GM23338 (cell line): ENCODE measurements at regions not wholly inside any gene's neighbourhood (a gene's known extent, or its start where the extent isn't known, plus 50 kb on each side); places are given as distances from the start of the nearest gene placed in this dataset.

Experiments
- ATAC-seq: fragments of 200-7000 bp; cut with Tn5 transposase; 3 replicates; pipeline ENCODE4 v1.9.1; 2020
- DNase-seq: peaks from one replicate; pipeline ENCODE4 v3.0.0-alpha.2; 2015; ENCODE audit warnings: low spot score
- H2AFZ ChIP-seq: fragments of 200-600 bp; sonication (generic); 2 replicates; pipeline ENCODE4 v1.8.0; 2016; ENCODE audit warnings: antibody characterized with exemption, mild to moderate bottlenecking, moderate library complexity
- H3F3A ChIP-seq: fragments of 200-600 bp; sonication (generic); replicated peaks from 2 replicates; pipeline ENCODE4 v1.8.0; 2017; ENCODE audit warnings: antibody characterized with exemption, mixed run types, low read depth
- H3K27ac ChIP-seq: fragments of 200-600 bp; sonication (generic); 2 replicates; pipeline ENCODE4 v1.6.1; 2016; ENCODE audit warnings: low read depth
- H3K27me3 ChIP-seq: fragments of 200-600 bp; sonication (generic); 2 replicates; pipeline ENCODE4 v1.8.0; 2016; ENCODE audit warnings: mild to moderate bottlenecking, mixed run types, moderate library complexity; ENCODE audit not compliant: insufficient read depth
- H3K36me3 ChIP-seq: fragments of 200-600 bp; sonication (generic); 2 replicates; pipeline ENCODE4 v1.8.0; 2016; ENCODE audit warnings: mild to moderate bottlenecking; ENCODE audit not compliant: insufficient read depth
- H3K4me1 ChIP-seq: fragments of 200-600 bp; sonication (generic); 2 replicates; pipeline ENCODE4 v1.8.0; 2016; ENCODE audit warnings: mild to moderate bottlenecking, moderate library complexity; ENCODE audit not compliant: insufficient read depth
- H3K4me2 ChIP-seq: fragments of 200-600 bp; sonication (generic); 2 replicates; pipeline ENCODE4 v1.7.1; 2017; ENCODE audit warnings: mixed run types
- H3K4me3 ChIP-seq: fragments of 200-600 bp; sonication (generic); 2 replicates; pipeline ENCODE4 v1.6.1; 2016; ENCODE audit warnings: mixed run types
- H3K79me2 ChIP-seq: fragments of 200-600 bp; sonication (generic); replicated peaks from 2 replicates; pipeline ENCODE4 v1.8.0; 2017; ENCODE audit warnings: mild to moderate bottlenecking; ENCODE audit not compliant: insufficient read depth
- H3K9me2 ChIP-seq: fragments of 200-600 bp; sonication (generic); 2 replicates; pipeline ENCODE4 v1.8.0; 2017; ENCODE audit not compliant: insufficient read depth
- H4K20me1 ChIP-seq: fragments of 200-600 bp; sonication (generic); replicated peaks from 2 replicates; pipeline ENCODE4 v1.8.0; 2017; ENCODE audit warnings: mild to moderate bottlenecking; ENCODE audit not compliant: insufficient read depth
- H3K27ac Mint-ChIP-seq: 2 replicates; pipeline ENCODE4 v1.8.0; 2020; ENCODE audit warnings: inconsistent platforms, mild to moderate bottlenecking, moderate library complexity, mixed read lengths
- H3K27me3 Mint-ChIP-seq: 3 replicates; pipeline ENCODE4 v1.8.0; 2022; ENCODE audit warnings: low read depth, mild to moderate bottlenecking, moderate library complexity, mixed read lengths, inconsistent platforms; ENCODE audit not compliant: insufficient read depth, poor library complexity
- H3K36me3 Mint-ChIP-seq: 3 replicates; pipeline ENCODE4 v1.8.0; 2021; ENCODE audit warnings: low read depth, mild to moderate bottlenecking, inconsistent platforms, moderate library complexity, mixed read lengths
- H3K4me1 Mint-ChIP-seq: 3 replicates; pipeline ENCODE4 v1.8.0; 2020; ENCODE audit warnings: mild to moderate bottlenecking, inconsistent platforms, mixed read lengths
- H3K4me3 Mint-ChIP-seq: 3 replicates; pipeline ENCODE4 v1.8.0; 2021; ENCODE audit warnings: moderate library complexity, mild to moderate bottlenecking, inconsistent platforms, mixed read lengths
- H3K9me3 Mint-ChIP-seq: 3 replicates; pipeline ENCODE4 v1.8.0; 2020; ENCODE audit warnings: moderate library complexity, mild to moderate bottlenecking, inconsistent platforms, mixed read lengths
- CREB1 ChIP-seq: fragments of 250-450 bp; sonication (Bioruptor Pico); IDR thresholded peaks from 2 replicates; pipeline ENCODE4 v1.5.0; 2020; ENCODE audit warnings: low read depth, mild to moderate bottlenecking, moderate library complexity
- EZH2 ChIP-seq: fragments of 200-600 bp; sonication (generic); IDR thresholded peaks from one replicate; pipeline ENCODE4 v1.8.0; 2017; ENCODE audit warnings: antibody characterized with exemption, mild to moderate bottlenecking, low read depth; ENCODE audit not compliant: unreplicated experiment
- EZH2phosphoT487 ChIP-seq: fragments of 200-600 bp; sonication (generic); IDR thresholded peaks from one replicate; pipeline ENCODE4 v1.8.1; 2018; ENCODE audit warnings: antibody characterized with exemption; ENCODE audit not compliant: unreplicated experiment
- NANOG ChIP-seq: IDR thresholded peaks from 2 replicates; pipeline ENCODE4 v1.6.1; 2016; ENCODE audit warnings: antibody characterized with exemption, borderline replicate concordance
- STAT1 ChIP-seq: IDR thresholded peaks from one replicate; pipeline ENCODE4 v1.6.1; 2016; ENCODE audit warnings: antibody characterized with exemption; ENCODE audit not compliant: unreplicated experiment
- ZNF114 ChIP-seq: fragments of 250-450 bp; sonication (Bioruptor Pico); IDR thresholded peaks from 2 replicates; pipeline ENCODE4 v1.5.0; 2020; ENCODE audit warnings: mild to moderate bottlenecking, moderate library complexity
- ZNF331 ChIP-seq: fragments of 250-450 bp; sonication (Bioruptor Pico); IDR thresholded peaks from 2 replicates; pipeline ENCODE4 v1.5.0; 2020; ENCODE audit warnings: low read depth, mild to moderate bottlenecking, moderate library complexity
- TF ChIP-seq, protein P1 (sequence below): IDR thresholded peaks from one replicate; pipeline ENCODE4 v1.6.1; 2018; ENCODE audit warnings: antibody characterized with exemption; ENCODE audit not compliant: unreplicated experiment

DNA sequence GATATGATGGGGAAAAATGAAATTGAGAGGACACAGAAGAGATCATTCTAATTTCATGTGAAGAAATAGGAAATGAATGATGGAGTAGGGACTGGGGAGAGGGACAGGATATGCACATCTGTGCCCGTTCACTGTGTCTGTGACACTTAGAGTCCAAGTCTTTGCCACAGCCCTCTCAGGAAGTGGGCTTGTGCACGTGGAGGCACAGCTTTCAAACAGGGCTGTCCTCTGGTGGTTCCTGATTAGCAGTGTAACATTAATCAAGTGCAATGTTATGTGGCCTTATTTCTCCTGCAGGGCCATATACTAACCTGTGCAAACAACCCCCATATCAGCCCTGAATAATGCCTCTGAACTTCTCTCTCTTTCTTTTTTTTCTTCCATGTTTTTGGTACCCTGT lies 312.2 kb upstream of the FAM98A start:
- no peak overlapping the region for H3K27ac Mint-ChIP-seq
- H3K4me3 ChIP-seq: no peak overlapping the region
- peaks cover 6% of the 10 kb centered on the region for H3K36me3 ChIP-seq

GRCh38 chr2:33909945-33910695 lies 311.0 kb upstream of the FAM98A start:
- Histone ChIP-seq H3K4me3 (no peak overlapping the region), H3K36me3 (peaks cover 6% of the 10 kb centered on the region), H3K4me2 (no peak overlapping the region), H3K9me2 (peaks cover 3% of the 10 kb centered on the region; the same call in 1 of the 2 replicates), H2AFZ (peak overlapping the region; percentile 43; the same call in 1 of the 2 replicates), H3K27ac (no peak overlapping the region), H4K20me1 (no peaks in the 10 kb centered on the region), H3K27me3 (no peaks in the 10 kb centered on the region), H3K79me2 (no peaks in the 10 kb centered on the region), H3F3A (no peaks in the 10 kb centered on the region), H3K4me1 (no peaks in the 10 kb centered on the region)
- no peak for ATAC-seq
- no peak for DNase-seq
- Mint-ChIP-seq H3K4me3 (no peak overlapping the region), H3K27me3 (no peaks in the 10 kb centered on the region), H3K9me3 (peaks cover 27% of the 10 kb centered on the region), H3K36me3 (peaks cover 26% of the 10 kb centered on the region), H3K4me1 (no peaks in the 10 kb centered on the region), H3K27ac (no peak overlapping the region)
- TF ChIP-seq, protein P1, sequence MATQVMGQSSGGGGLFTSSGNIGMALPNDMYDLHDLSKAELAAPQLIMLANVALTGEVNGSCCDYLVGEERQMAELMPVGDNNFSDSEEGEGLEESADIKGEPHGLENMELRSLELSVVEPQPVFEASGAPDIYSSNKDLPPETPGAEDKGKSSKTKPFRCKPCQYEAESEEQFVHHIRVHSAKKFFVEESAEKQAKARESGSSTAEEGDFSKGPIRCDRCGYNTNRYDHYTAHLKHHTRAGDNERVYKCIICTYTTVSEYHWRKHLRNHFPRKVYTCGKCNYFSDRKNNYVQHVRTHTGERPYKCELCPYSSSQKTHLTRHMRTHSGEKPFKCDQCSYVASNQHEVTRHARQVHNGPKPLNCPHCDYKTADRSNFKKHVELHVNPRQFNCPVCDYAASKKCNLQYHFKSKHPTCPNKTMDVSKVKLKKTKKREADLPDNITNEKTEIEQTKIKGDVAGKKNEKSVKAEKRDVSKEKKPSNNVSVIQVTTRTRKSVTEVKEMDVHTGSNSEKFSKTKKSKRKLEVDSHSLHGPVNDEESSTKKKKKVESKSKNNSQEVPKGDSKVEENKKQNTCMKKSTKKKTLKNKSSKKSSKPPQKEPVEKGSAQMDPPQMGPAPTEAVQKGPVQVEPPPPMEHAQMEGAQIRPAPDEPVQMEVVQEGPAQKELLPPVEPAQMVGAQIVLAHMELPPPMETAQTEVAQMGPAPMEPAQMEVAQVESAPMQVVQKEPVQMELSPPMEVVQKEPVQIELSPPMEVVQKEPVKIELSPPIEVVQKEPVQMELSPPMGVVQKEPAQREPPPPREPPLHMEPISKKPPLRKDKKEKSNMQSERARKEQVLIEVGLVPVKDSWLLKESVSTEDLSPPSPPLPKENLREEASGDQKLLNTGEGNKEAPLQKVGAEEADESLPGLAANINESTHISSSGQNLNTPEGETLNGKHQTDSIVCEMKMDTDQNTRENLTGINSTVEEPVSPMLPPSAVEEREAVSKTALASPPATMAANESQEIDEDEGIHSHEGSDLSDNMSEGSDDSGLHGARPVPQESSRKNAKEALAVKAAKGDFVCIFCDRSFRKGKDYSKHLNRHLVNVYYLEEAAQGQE: no peak
- TF ChIP-seq EZH2phosphoT487 (no peak), ZNF114 (no peak), EZH2 (no peak), STAT1 (no peak)

More for the DNA sequence above, 312.2 kb upstream of the FAM98A start:
- Histone ChIP-seq H3K9me2 (peaks cover 3% of the 10 kb centered on the region; the same call in 1 of the 2 replicates), H3K27ac (no peak overlapping the region), H2AFZ (no peak overlapping the region), H3K79me2 (no peaks in the 10 kb centered on the region), H4K20me1 (no peaks in the 10 kb centered on the region), H3K27me3 (no peaks in the 10 kb centered on the region), H3K4me1 (no peaks in the 10 kb centered on the region), H3K4me2 (no peak overlapping the region), H3F3A (no peaks in the 10 kb centered on the region)
- H3K4me3 Mint-ChIP-seq: no peak overlapping the region
- no peaks in the 10 kb centered on the region for H3K4me1 Mint-ChIP-seq
- no peaks in the 10 kb centered on the region for H3K27me3 Mint-ChIP-seq
- TF ChIP-seq ZNF331 (no peak), CREB1 (CRISPR knock-in tag) (no peak), NANOG (no peak)
- no peak for DNase-seq
- ATAC-seq: no peak
- peaks cover 35% of the 10 kb centered on the region for H3K9me3 Mint-ChIP-seq
- H3K36me3 Mint-ChIP-seq: peaks cover 30% of the 10 kb centered on the region
